ENCODE measurements at regions not wholly inside any gene's neighbourhood (a gene's known extent, or its start where the extent isn't known, plus 50 kb on each side); places are given as distances from the start of the nearest gene placed in this dataset.

DNA sequence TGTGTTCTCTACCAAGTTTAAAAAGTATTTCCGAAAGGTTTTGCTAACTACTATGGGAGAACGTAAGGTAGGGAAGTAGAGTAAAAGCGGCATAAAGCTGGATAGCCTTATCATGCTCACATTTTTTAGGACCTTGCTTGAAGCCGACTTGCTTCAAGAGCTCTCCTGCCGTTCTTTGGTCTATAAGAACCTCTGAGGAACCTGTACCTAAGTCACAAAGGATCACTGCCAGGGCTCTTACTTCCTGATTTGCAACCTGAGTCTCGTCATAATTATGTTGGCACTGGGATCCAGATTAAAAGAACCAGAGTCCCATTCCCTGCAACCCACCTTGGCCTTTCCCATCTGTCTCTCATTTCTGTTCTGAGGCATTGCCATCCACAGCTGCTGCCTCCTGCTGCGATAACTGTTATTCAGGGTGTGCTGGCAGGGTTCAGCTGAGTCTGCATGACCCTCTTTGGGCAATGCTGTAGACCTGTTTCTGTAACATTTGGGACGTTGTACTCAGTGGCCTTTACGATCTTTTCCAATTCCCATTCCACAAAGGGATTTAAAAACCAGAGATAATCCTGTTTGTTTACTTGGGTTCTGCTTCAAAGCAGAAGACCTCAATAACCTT, 131.0 kb upstream of the UMPS start (continued):
- TF ChIP-seq, protein P1, sequence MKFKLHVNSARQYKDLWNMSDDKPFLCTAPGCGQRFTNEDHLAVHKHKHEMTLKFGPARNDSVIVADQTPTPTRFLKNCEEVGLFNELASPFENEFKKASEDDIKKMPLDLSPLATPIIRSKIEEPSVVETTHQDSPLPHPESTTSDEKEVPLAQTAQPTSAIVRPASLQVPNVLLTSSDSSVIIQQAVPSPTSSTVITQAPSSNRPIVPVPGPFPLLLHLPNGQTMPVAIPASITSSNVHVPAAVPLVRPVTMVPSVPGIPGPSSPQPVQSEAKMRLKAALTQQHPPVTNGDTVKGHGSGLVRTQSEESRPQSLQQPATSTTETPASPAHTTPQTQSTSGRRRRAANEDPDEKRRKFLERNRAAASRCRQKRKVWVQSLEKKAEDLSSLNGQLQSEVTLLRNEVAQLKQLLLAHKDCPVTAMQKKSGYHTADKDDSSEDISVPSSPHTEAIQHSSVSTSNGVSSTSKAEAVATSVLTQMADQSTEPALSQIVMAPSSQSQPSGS (IDR thresholded peaks at IDR 0.05; ENCODE audit: low read length): no peak
